ENCODE measurements at regions not wholly inside any gene's neighbourhood (a gene's known extent, or its start where the extent isn't known, plus 50 kb on each side); places are given as distances from the start of the nearest gene placed in this dataset.

- TF ChIP-seq TAF15 (IDR thresholded peaks at IDR 0.05; ENCODE audit: low read depth, low read length, poor library complexity, severe bottlenecking): no peak
- no peak for TF ChIP-seq ATAD3A (CRISPR knock-in tag; IDR thresholded peaks at IDR 0.05)
- no peak for TF ChIP-seq ZNF326 (CRISPR knock-in tag; IDR thresholded peaks at IDR 0.05; ENCODE audit: borderline replicate concordance)
- no peak for TF ChIP-seq ZBTB14 (CRISPR knock-in tag; IDR thresholded peaks at IDR 0.05)
- no peak for TF ChIP-seq ZFP1 (CRISPR knock-in tag; IDR thresholded peaks at IDR 0.05)
- TF ChIP-seq ZSCAN29 (CRISPR knock-in tag; conservative IDR thresholded peaks at IDR 0.05): peak; percentile 70; the same call in 1 of the 2 replicates
- no peak for TF ChIP-seq ZFP36 (IDR thresholded peaks at IDR 0.05; ENCODE audit: borderline replicate concordance, low read depth, low read length, partially characterized antibody)
- no peak for TF ChIP-seq ZNF101 (CRISPR knock-in tag; IDR thresholded peaks at IDR 0.05; ENCODE audit: borderline replicate concordance, low read depth)
- peak; percentile 77; the same call in 1 of the 2 replicates for TF ChIP-seq ARID4A (CRISPR knock-in tag; IDR thresholded peaks at IDR 0.05; ENCODE audit: borderline replicate concordance)
- TF ChIP-seq ZNF263 (CRISPR knock-in tag; IDR thresholded peaks at IDR 0.05): no peak
- peak; percentile 94 for TF ChIP-seq MED8 (CRISPR knock-in tag; IDR thresholded peaks at IDR 0.05; ENCODE audit: insufficient replicate concordance)
- TF ChIP-seq ZNF292 (CRISPR knock-in tag; IDR thresholded peaks at IDR 0.05; ENCODE audit: borderline replicate concordance, low read depth): peak; percentile 85
- TF ChIP-seq ZNF142 (CRISPR knock-in tag; IDR thresholded peaks at IDR 0.05): 0 out of 2 replicates have a peak, but pooled peaks have one; percentile 44
- TF ChIP-seq HNRNPLL (IDR thresholded peaks at IDR 0.05; ENCODE audit: low read depth, low read length, poor library complexity, severe bottlenecking): no peak
- TF ChIP-seq ZBTB34 (CRISPR knock-in tag; IDR thresholded peaks at IDR 0.05): peak; percentile 95
Measured at GRCh38 chr1:234978397-234979295, 150.0 kb downstream of the TOMM20 start (continued).
